Thoracic aorta (tissue), 2 donors: ENCODE measurements at regions not wholly inside any gene's neighbourhood (a gene's known extent, or its start where the extent isn't known, plus 50 kb on each side); places are given as distances from the start of the nearest gene placed in this dataset.

Source experiments
- ATAC-seq: fragments of 150-250 bp; one replicate; pipeline ENCODE4 v1.8.0; 2017; ENCODE audit warnings: low read depth; ENCODE audit not compliant: insufficient number of reproducible peaks, low FRiP score
- DNase-seq: peaks from one replicate; pipeline ENCODE4 v3.0.0-alpha.2; 2020; ENCODE audit warnings: low spot score
- H3K27ac ChIP-seq, 2 donors: fragments of 200-600 bp; sonication (generic); 1 replicate in 1 of 2; 2 replicates in 1 of 2; pipeline ENCODE4 v1.5.1; 2016; ENCODE audit warnings: mild to moderate bottlenecking in 2 of 2, moderate library complexity in 2 of 2
- H3K27me3 ChIP-seq: fragments of 200-600 bp; sonication (generic); replicated peaks from 2 replicates; pipeline ENCODE4 v1.6.0; 2016; ENCODE audit warnings: mild to moderate bottlenecking; ENCODE audit not compliant: insufficient read depth
- H3K36me3 ChIP-seq: fragments of 200-600 bp; sonication (generic); one replicate; pipeline ENCODE4 v1.5.1; 2016
- H3K4me1 ChIP-seq, 2 donors: fragments of 200-600 bp; sonication (generic); 1 replicate in 1 of 2; 2 replicates in 1 of 2; pipeline versions ENCODE4 v1.5.1 to v1.6.0; 2016; ENCODE audit warnings: low read depth in 2 of 2, mild to moderate bottlenecking in 1 of 2; ENCODE audit not compliant: control insufficient read depth in 1 of 2
- H3K4me3 ChIP-seq: fragments of 200-600 bp; sonication (generic); 2 replicates; pipeline ENCODE4 v1.5.1; 2016; ENCODE audit warnings: mild to moderate bottlenecking
- H3K9me3 ChIP-seq: fragments of 200-600 bp; sonication (generic); 2 replicates; pipeline ENCODE4 v1.5.1; 2016
- CTCF ChIP-seq: fragments of 200-600 bp; sonication (generic); IDR thresholded peaks from one replicate; pipeline ENCODE4 v1.5.1; 2019; ENCODE audit warnings: antibody characterized with exemption

- no peaks in the 10 kb centered on the region for H3K27me3 ChIP-seq
- no peak overlapping the region for H3K4me3 ChIP-seq
- DNase-seq (no peak), ATAC-seq (no peak)
- no peaks in the 10 kb centered on the region for H3K36me3 ChIP-seq
- no peaks in the 10 kb centered on the region for H3K9me3 ChIP-seq
- H3K4me1 ChIP-seq, result no peaks in the 10 kb centered on the region
- no peak overlapping the region for H3K27ac ChIP-seq
- TF ChIP-seq CTCF, result no peak
These were observed 370.2 kb upstream of the CCDC196 start for GRCh38 chr14:66115740-66116502.

DNA sequence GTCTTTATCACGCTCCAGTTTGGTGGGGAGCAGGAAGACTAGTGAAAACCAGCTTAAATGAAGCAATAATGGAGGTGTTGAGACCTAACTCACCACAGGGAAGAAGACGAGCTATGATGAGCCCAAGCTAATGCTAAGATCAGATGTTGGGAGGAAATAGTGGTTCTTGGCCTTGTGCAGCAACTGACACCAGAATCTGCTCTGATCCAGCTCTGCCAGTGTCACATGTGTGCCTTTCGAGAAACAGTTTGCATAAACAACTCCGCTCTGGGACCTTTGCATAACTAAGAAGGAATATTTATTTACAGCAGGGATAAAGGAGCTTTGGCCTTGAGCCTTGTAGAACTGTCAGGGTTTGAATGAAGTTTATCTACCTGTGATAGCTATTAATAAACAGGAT is 369.4 kb upstream of the CCDC196 start:
- DNase-seq, result no peak
- Histone ChIP-seq H3K4me1 (no peaks in the 10 kb centered on the region), H3K4me3 (no peak overlapping the region), H3K27me3 (no peaks in the 10 kb centered on the region), H3K27ac (no peak overlapping the region), H3K36me3 (no peaks in the 10 kb centered on the region), H3K9me3 (no peaks in the 10 kb centered on the region)
- no peak for ATAC-seq
- no peak for TF ChIP-seq CTCF

- no peaks in the 10 kb centered on the region for H3K9me3 ChIP-seq
- no peaks in the 10 kb centered on the region for H3K4me1 ChIP-seq
- DNase-seq (no peak), ATAC-seq (no peak)
- H3K36me3 ChIP-seq, result no peaks in the 10 kb centered on the region
- H3K27ac ChIP-seq, result no peak overlapping the region
- H3K27me3 ChIP-seq, result no peaks in the 10 kb centered on the region
- TF ChIP-seq CTCF, result no peak
- no peak overlapping the region for H3K4me3 ChIP-seq
These were observed 368.6 kb upstream of the CCDC196 start for GRCh38 chr14:66117600-66117999.

GRCh38 chr14:66119606-66120231 is 366.5 kb upstream of the CCDC196 start:
- ATAC-seq (no peak), DNase-seq (no peak)
- Histone ChIP-seq H3K27me3 (no peaks in the 10 kb centered on the region), H3K36me3 (no peaks in the 10 kb centered on the region), H3K27ac (no peak overlapping the region), H3K4me3 (no peak overlapping the region), H3K9me3 (no peaks in the 10 kb centered on the region), H3K4me1 (no peaks in the 10 kb centered on the region)
- TF ChIP-seq CTCF, result no peak

DNA sequence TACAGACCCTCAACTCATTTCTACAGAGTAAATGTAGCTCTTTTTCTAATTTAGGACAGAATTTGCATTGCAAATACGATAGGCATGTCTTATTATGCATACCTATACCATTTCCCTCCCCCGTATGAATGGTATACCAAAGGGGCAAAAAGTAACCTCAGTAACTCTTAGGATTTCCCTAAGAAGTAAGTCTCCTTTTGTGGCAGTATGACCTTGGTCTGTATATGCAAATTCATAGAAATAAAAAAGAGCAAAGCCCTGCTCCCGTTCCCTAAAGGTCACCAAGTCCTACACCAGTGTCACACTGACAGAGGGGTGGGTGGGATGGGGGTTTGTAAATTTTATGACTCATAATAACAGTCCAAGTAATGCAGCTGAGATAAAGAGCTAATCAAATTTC is 365.8 kb upstream of the CCDC196 start:
- Histone ChIP-seq H3K9me3 (no peaks in the 10 kb centered on the region), H3K27me3 (no peaks in the 10 kb centered on the region), H3K36me3 (no peaks in the 10 kb centered on the region), H3K4me3 (no peak overlapping the region), H3K4me1 (no peaks in the 10 kb centered on the region), H3K27ac (no peak overlapping the region)
- no peak for TF ChIP-seq CTCF
- DNase-seq, result no peak
- no peak for ATAC-seq
